GM12872 (cell line): ENCODE measurements at regions not wholly inside any gene's neighbourhood (a gene's known extent, or its start where the extent isn't known, plus 50 kb on each side); places are given as distances from the start of the nearest gene placed in this dataset.

Experiments used
- CTCF ChIP-seq: IDR thresholded peaks from 3 replicates; pipeline ENCODE4 v1.5.1; 2011; ENCODE audit warnings: low read depth, mild to moderate bottlenecking, low read length, moderate library complexity; ENCODE audit not compliant: insufficient read depth

- no peak for TF ChIP-seq CTCF
These were observed 312.5 kb upstream of the FLRT2 start for GRCh38 chr14:85217412-85217811.

- no peak for TF ChIP-seq CTCF
These were observed 311.0 kb upstream of the FLRT2 start for GRCh38 chr14:85218982-85219381.

GRCh38 chr14:85221832-85222231, 308.1 kb upstream of the FLRT2 start:
- TF ChIP-seq CTCF = no peak

GRCh38 chr14:85222341-85222740, 307.6 kb upstream of the FLRT2 start:
- no peak for TF ChIP-seq CTCF

GRCh38 chr14:85223667-85224066, 306.3 kb upstream of the FLRT2 start:
- no peak for TF ChIP-seq CTCF

- no peak for TF ChIP-seq CTCF
These were observed 305.7 kb upstream of the FLRT2 start for GRCh38 chr14:85224241-85224640.

GRCh38 chr14:85233756-85234155, 296.2 kb upstream of the FLRT2 start:
- no peak for TF ChIP-seq CTCF
